Breast epithelium (tissue), 3 donors: ENCODE measurements at regions not wholly inside any gene's neighbourhood (a gene's known extent, or its start where the extent isn't known, plus 50 kb on each side); places are given as distances from the start of the nearest gene placed in this dataset.

Experiments used
- POLR2AphosphoS5 ChIP-seq, 3 donors: sonication (generic); formaldehyde crosslinking; IDR thresholded peaks; one replicate each; pipeline ENCODE4 v1.6.1; 2017; ENCODE audit warnings: antibody characterized with exemption in 3 of 3
- TF ChIP-seq, protein P1 (sequence below), 3 donors: fragments of 450-650 bp; IDR thresholded peaks; one replicate each; pipeline ENCODE4 v1.5.1; 2016 to 2017; ENCODE audit warnings: antibody characterized with exemption in 3 of 3, mild to moderate bottlenecking in 3 of 3, moderate library complexity in 3 of 3

DNA sequence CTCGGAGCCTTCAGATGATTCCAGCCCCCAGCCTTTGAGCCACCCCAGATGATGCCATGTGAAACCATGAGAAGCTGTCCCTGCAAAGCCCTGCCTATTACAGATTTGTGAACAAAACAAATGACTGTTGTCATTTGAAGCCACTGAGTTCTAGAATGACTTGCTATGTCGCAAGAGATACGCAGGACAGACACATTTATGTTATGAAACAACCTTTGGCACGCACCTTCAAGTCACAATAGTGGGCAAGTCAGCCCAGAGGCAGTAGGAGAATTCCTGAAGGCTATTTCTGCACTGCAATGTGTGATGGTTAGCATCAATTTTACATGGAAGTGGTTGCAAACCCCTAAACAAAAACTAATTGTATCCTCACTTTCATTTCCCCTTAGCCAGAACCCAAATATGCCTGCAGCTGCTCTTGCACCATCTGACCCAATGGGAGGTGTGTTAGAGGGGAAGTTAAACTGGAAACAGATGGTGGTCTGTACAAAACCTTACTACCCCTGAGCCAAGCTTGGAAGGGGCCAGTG is 174.4 kb upstream of the ATP6AP2 start:
- TF ChIP-seq, protein P1, sequence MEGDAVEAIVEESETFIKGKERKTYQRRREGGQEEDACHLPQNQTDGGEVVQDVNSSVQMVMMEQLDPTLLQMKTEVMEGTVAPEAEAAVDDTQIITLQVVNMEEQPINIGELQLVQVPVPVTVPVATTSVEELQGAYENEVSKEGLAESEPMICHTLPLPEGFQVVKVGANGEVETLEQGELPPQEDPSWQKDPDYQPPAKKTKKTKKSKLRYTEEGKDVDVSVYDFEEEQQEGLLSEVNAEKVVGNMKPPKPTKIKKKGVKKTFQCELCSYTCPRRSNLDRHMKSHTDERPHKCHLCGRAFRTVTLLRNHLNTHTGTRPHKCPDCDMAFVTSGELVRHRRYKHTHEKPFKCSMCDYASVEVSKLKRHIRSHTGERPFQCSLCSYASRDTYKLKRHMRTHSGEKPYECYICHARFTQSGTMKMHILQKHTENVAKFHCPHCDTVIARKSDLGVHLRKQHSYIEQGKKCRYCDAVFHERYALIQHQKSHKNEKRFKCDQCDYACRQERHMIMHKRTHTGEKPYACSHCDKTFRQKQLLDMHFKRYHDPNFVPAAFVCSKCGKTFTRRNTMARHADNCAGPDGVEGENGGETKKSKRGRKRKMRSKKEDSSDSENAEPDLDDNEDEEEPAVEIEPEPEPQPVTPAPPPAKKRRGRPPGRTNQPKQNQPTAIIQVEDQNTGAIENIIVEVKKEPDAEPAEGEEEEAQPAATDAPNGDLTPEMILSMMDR (IDR thresholded peaks at IDR 0.05): no peak
- TF ChIP-seq POLR2AphosphoS5 (IDR thresholded peaks at IDR 0.05): no peak
